Omental fat pad (tissue), 3 donors: ENCODE measurements at regions not wholly inside any gene's neighbourhood (a gene's known extent, or its start where the extent isn't known, plus 50 kb on each side); places are given as distances from the start of the nearest gene placed in this dataset.

Experiments used
- ATAC-seq: fragments of 150-250 bp; one replicate; pipeline ENCODE4 v1.9.1; 2016; ENCODE audit warnings: mild to moderate bottlenecking, moderate library complexity; ENCODE audit not compliant: low FRiP score
- DNase-seq: peaks from one replicate; pipeline ENCODE4 v3.0.0-alpha.2; 2019; ENCODE audit warnings: low spot score
- CTCF ChIP-seq, 3 donors: fragments of 450-650 bp; IDR thresholded peaks; one replicate each; pipeline ENCODE4 v1.5.1; 2016 to 2017; ENCODE audit warnings: antibody characterized with exemption in 3 of 3, mild to moderate bottlenecking in 3 of 3, moderate library complexity in 2 of 3

- ATAC-seq (peak; percentile 55), DNase-seq (no peak)
- TF ChIP-seq CTCF (IDR thresholded peaks at IDR 0.05), result no peak
Measured at GRCh38 chr6:167485186-167485978, 160.5 kb downstream of the TTLL2 start.

- DNase-seq (no peak), ATAC-seq (no peak)
- TF ChIP-seq CTCF (IDR thresholded peaks at IDR 0.05), result no peak
Measured at GRCh38 chr6:167487749-167488664, 163.1 kb downstream of the TTLL2 start.

GRCh38 chr6:167491438-167492099 lies 166.7 kb downstream of the TTLL2 start:
- ATAC-seq (no peak), DNase-seq (no peak)
- TF ChIP-seq CTCF (IDR thresholded peaks at IDR 0.05), result no peak

GRCh38 chr6:167492100-167492449 lies 167.2 kb downstream of the TTLL2 start:
- ATAC-seq (no peak), DNase-seq (no peak)
- no peak for TF ChIP-seq CTCF (IDR thresholded peaks at IDR 0.05)

- ATAC-seq, result no peak
- DNase-seq, result no peak
- no peak for TF ChIP-seq CTCF (IDR thresholded peaks at IDR 0.05)
Measured at GRCh38 chr6:167493310-167493709, 168.4 kb downstream of the TTLL2 start.

- TF ChIP-seq CTCF (IDR thresholded peaks at IDR 0.05), result no peak
- DNase-seq (no peak), ATAC-seq (peak; percentile 72)
Measured at GRCh38 chr6:167493976-167494697, 169.3 kb downstream of the TTLL2 start.
